Spleen (tissue), 11 donors: ENCODE measurements at regions not wholly inside any gene's neighbourhood (a gene's known extent, or its start where the extent isn't known, plus 50 kb on each side); places are given as distances from the start of the nearest gene placed in this dataset.

Experiments
- DNase-seq: peaks from one replicate; pipeline ENCODE4 v3.0.0-alpha.2; 2020
- H3K27ac ChIP-seq, 8 donors: fragments of 200-600 bp; sonication (generic) in 7 of 8; 1 replicate in 4 of 8; 2 replicates in 4 of 8; pipeline versions ENCODE4 v1.5.0 to v1.8.0; 2016 to 2021; ENCODE audit warnings: inconsistent platforms in 4 of 8, mild to moderate bottlenecking in 4 of 8, moderate library complexity in 1 of 8
- H3K27me3 ChIP-seq, 7 donors: fragments of 200-600 bp; sonication (generic) in 6 of 7; replicated peaks in 1 of 7; 1 replicate in 4 of 7; 2 replicates in 3 of 7; pipeline versions ENCODE4 v1.5.0 to v1.8.0; 2016 to 2021; ENCODE audit warnings: inconsistent platforms in 3 of 7, mild to moderate bottlenecking in 1 of 7
- H3K36me3 ChIP-seq, 6 donors: fragments of 200-600 bp; sonication (generic) in 5 of 6; 1 replicate in 4 of 6; 2 replicates in 2 of 6; pipeline versions ENCODE4 v1.5.0 to v1.8.0; 2016 to 2021; ENCODE audit warnings: inconsistent platforms in 2 of 6
- H3K4me1 ChIP-seq, 6 donors: fragments of 200-600 bp; sonication (generic) in 5 of 6; 1 replicate in 3 of 6; 2 replicates in 3 of 6; pipeline versions ENCODE4 v1.5.0 to v1.8.0; 2016 to 2021; ENCODE audit warnings: inconsistent platforms in 3 of 6
- H3K4me3 ChIP-seq, 8 donors: fragments of 200-600 bp; sonication (generic) in 7 of 8; 1 replicate in 4 of 8; 2 replicates in 4 of 8; pipeline versions ENCODE4 v1.5.0 to v1.8.0; 2016 to 2021; ENCODE audit warnings: inconsistent platforms in 4 of 8, mild to moderate bottlenecking in 4 of 8, moderate library complexity in 2 of 8
- H3K9me3 ChIP-seq, 8 donors: fragments of 200-600 bp; sonication (generic) in 7 of 8; 1 replicate in 4 of 8; 2 replicates in 4 of 8; pipeline versions ENCODE4 v1.5.0 to v1.8.0; 2016 to 2021; ENCODE audit warnings: inconsistent platforms in 4 of 8
- POLR2A ChIP-seq, 3 donors: fragments of 450-650 bp; IDR thresholded peaks; one replicate each; pipeline ENCODE4 v1.5.1; 2017; ENCODE audit warnings: antibody characterized with exemption in 3 of 3, mild to moderate bottlenecking in 1 of 3
- POLR2AphosphoS5 ChIP-seq, 3 donors: sonication (generic); formaldehyde crosslinking; IDR thresholded peaks; one replicate each; pipeline ENCODE4 v1.5.1; 2017; ENCODE audit warnings: antibody characterized with exemption in 3 of 3
- WGBS, 5 donors: extraction: QIAGEN DNeasy Blood & Tissue Kit in 3 of 5; methylation state at CpG; one replicate each; pipeline versions ENCODE4 v1.1.5 to v1.1.7; 2013 to 2018; 5-methylcytosine and 5-hydroxymethylcytosine counted together
- intact Hi-C: fragments of 100-400 bp; cut with DNase I; formaldehyde crosslinking; loops from one replicate; pipeline ENCODE4 v1.15.0; 2023; ENCODE audit warnings: low total_unique reads
- TF ChIP-seq, protein P1 (sequence below), 11 experiments: fragments of 200-600 bp in 7 of 11; fragments of 450-650 bp in 4 of 11; sonication (generic) in 4 of 11; IDR thresholded peaks in 8 of 11; conservative IDR thresholded peaks in 3 of 11; 1 replicate in 7 of 11; 2 replicates in 4 of 11; pipeline versions ENCODE4 v1.4.0 to v1.8.0; 2016 to 2021; ENCODE audit warnings: antibody characterized with exemption in 11 of 11, inconsistent platforms in 4 of 11, mild to moderate bottlenecking in 1 of 11
- donor health status: healthy with polysubstance abuse.
- donor health status: DM: no; HTN: no; CAD: no; lungs with moderate emphysema.
- donor health status: DM: no; HTN: no; CAD: no.
- donor health status: Bipolar disorder and iron deficiency.
- donor health status: healthy.
- donor health status: DM: no; HTN: no; CAD: no.
- donor health status: DM: yes; HTN: yes; CAD: no.

DNA sequence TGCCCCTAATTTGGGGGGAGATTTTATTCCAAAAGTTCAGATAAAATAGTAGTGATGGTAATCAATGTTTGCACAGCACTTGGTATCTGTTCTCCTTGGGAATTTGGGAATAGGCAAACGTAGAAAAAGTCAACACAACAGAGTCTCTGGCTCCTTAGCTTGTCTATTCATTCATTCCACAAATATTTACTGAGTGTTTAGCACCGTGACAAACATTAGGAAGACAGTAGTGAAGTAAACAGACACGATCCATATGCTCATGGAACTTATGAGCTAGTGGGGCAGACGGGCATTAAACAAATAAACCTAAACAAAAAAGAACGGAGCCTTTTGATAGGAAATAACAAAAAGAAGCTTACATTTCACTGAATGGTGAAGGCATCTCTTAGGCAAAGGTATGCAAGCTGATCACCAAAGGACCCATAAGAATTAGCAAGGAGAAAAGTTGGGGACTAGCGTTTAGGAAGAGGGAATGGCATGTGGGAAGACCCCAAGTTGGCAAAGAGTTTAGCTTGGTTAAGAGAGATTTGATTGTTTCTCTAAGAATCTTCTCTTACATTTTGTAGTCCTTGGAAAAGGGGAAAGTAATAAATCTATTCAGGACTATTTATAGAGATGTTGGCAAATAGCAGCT lies 243.9 kb upstream of the NPY start:
- intact Hi-C loops, result no loop called here
- no peaks in the 10 kb centered on the region for H3K9me3 ChIP-seq

DNA sequence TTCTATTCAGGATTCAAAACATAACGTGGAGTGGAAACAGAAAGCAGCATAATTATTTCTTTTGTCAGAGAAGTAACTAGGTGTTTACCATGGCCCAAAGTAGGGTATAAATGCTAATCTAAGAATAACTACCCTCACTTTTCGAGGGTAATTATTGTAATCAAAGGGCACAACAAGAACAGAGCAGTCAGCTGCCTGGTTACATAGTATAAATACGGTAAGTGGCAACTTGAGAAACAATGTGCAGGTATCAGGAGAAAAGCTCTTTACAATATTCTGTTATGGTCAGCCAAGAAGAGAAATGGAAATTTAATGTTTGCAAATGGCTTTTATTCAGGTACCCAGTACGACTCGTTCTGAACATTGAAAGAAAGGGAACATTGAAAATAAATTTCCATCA lies 242.0 kb upstream of the NPY start:
- no peaks in the 10 kb centered on the region for H3K27me3 ChIP-seq

More for the DNA sequence above, 243.9 kb upstream of the NPY start:
- TF ChIP-seq, protein P1, sequence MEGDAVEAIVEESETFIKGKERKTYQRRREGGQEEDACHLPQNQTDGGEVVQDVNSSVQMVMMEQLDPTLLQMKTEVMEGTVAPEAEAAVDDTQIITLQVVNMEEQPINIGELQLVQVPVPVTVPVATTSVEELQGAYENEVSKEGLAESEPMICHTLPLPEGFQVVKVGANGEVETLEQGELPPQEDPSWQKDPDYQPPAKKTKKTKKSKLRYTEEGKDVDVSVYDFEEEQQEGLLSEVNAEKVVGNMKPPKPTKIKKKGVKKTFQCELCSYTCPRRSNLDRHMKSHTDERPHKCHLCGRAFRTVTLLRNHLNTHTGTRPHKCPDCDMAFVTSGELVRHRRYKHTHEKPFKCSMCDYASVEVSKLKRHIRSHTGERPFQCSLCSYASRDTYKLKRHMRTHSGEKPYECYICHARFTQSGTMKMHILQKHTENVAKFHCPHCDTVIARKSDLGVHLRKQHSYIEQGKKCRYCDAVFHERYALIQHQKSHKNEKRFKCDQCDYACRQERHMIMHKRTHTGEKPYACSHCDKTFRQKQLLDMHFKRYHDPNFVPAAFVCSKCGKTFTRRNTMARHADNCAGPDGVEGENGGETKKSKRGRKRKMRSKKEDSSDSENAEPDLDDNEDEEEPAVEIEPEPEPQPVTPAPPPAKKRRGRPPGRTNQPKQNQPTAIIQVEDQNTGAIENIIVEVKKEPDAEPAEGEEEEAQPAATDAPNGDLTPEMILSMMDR (IDR thresholded peaks at IDR 0.05 in 8 of 11, conservative IDR thresholded peaks at IDR 0.05 in 3 of 11), result no peak
- TF ChIP-seq POLR2AphosphoS5 (IDR thresholded peaks at IDR 0.05) (no peak), POLR2A (IDR thresholded peaks at IDR 0.05) (no peak)
- Histone ChIP-seq H3K4me1 (no peaks in the 10 kb centered on the region), H3K4me3 (no peak overlapping the region), H3K36me3 (no peaks in the 10 kb centered on the region), H3K27me3 (no peaks in the 10 kb centered on the region), H3K27ac (no peak overlapping the region)
- WGBS, 5 donors, result 66 to 82% (median 73%) methylated on average over 6 of the region's 6 CpGs
- DNase-seq, result no peak

GRCh38 chr7:24049296-24049695 lies 234.7 kb upstream of the NPY start:
- H3K27me3 ChIP-seq, result peaks cover 0 to 15% (median 0%) of the 10 kb centered on the region in 7 donors
- H3K4me1 ChIP-seq, result no peaks in the 10 kb centered on the region
- TF ChIP-seq, protein P1 (IDR thresholded peaks at IDR 0.05 in 8 of 11, conservative IDR thresholded peaks at IDR 0.05 in 3 of 11), result no peak
- TF ChIP-seq POLR2AphosphoS5 (IDR thresholded peaks at IDR 0.05) (no peak), POLR2A (IDR thresholded peaks at IDR 0.05) (no peak)
- no peaks in the 10 kb centered on the region for H3K36me3 ChIP-seq
- DNase-seq, result no peak
- no peak overlapping the region for H3K27ac ChIP-seq
- no peaks in the 10 kb centered on the region for H3K9me3 ChIP-seq
- no peak overlapping the region for H3K4me3 ChIP-seq
- WGBS, 5 donors, result 65 to 79% (median 71%) methylated on average over 2 of the region's 2 CpGs
- intact Hi-C loops, result no loop called here

More for the DNA sequence above, 242.0 kb upstream of the NPY start:
- Histone ChIP-seq H3K9me3 (no peaks in the 10 kb centered on the region), H3K4me3 (no peak overlapping the region), H3K36me3 (no peaks in the 10 kb centered on the region), H3K27ac (no peak overlapping the region), H3K4me1 (no peaks in the 10 kb centered on the region)
- 79 to 88% (median 84%) methylated on average over 5 of the region's 5 CpGs for WGBS, 5 donors
- no peak for DNase-seq
- TF ChIP-seq POLR2AphosphoS5 (IDR thresholded peaks at IDR 0.05) (no peak), POLR2A (IDR thresholded peaks at IDR 0.05) (no peak)
- TF ChIP-seq, protein P1 (IDR thresholded peaks at IDR 0.05 in 8 of 11, conservative IDR thresholded peaks at IDR 0.05 in 3 of 11), result no peak
- intact Hi-C loops, result no loop called here

GRCh38 chr7:24050991-24051560 lies 232.9 kb upstream of the NPY start:
- no peaks in the 10 kb centered on the region for H3K4me1 ChIP-seq
- intact Hi-C loops, result no loop called here
- WGBS, 5 donors, result 75 to 81% (median 78%) methylated on average over 7 of the region's 7 CpGs
- no peaks in the 10 kb centered on the region for H3K36me3 ChIP-seq
- no peak for DNase-seq
- TF ChIP-seq POLR2A (IDR thresholded peaks at IDR 0.05) (no peak), POLR2AphosphoS5 (IDR thresholded peaks at IDR 0.05) (no peak)
- TF ChIP-seq, protein P1 (IDR thresholded peaks at IDR 0.05 in 8 of 11, conservative IDR thresholded peaks at IDR 0.05 in 3 of 11), result no peak
- no peak overlapping the region for H3K27ac ChIP-seq
- H3K27me3 ChIP-seq, result peaks cover 0 to 28% (median 0%) of the 10 kb centered on the region in 7 donors
- no peak overlapping the region for H3K4me3 ChIP-seq
- H3K9me3 ChIP-seq, result no peaks in the 10 kb centered on the region
